GM19455 (cell line): ENCODE measurements at regions not wholly inside any gene's neighbourhood (a gene's known extent, or its start where the extent isn't known, plus 50 kb on each side); places are given as distances from the start of the nearest gene placed in this dataset.

Experiments
- ATAC-seq: cut with Tn5 transposase; IDR thresholded peaks from one replicate; pipeline ENCODE4 v1.9.1; 2021; ENCODE audit not compliant: unreplicated experiment

DNA sequence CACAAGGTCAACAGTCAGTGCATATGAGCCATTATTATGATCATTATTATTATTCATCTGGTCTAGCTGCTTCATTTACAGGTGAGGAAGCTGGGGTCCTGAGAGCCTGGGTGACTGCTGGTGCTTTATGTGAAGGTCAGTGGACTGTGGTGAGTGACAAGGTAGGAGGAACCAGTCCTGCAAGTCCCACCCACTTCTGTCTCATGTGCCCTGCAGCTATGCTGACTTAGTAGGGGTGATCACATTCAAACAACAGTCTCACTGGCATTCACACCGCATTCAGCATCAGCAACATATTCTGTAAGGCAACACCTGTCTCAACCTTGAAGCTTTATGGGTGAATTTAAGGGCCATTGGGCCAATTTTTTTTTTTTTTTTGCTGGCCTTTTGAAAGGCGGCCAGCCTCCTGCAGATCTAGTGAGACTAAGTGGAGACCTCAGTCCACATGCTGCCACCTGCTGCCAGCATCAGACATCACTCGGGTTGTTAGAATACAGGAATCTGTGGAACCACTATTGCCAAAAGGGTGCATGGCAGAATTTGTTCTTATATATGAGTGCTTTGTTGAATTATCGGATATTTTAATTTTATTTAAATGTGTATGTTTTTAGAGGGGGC lies 59.9 kb upstream of the CACNA1E start:
- no peak for ATAC-seq

DNA sequence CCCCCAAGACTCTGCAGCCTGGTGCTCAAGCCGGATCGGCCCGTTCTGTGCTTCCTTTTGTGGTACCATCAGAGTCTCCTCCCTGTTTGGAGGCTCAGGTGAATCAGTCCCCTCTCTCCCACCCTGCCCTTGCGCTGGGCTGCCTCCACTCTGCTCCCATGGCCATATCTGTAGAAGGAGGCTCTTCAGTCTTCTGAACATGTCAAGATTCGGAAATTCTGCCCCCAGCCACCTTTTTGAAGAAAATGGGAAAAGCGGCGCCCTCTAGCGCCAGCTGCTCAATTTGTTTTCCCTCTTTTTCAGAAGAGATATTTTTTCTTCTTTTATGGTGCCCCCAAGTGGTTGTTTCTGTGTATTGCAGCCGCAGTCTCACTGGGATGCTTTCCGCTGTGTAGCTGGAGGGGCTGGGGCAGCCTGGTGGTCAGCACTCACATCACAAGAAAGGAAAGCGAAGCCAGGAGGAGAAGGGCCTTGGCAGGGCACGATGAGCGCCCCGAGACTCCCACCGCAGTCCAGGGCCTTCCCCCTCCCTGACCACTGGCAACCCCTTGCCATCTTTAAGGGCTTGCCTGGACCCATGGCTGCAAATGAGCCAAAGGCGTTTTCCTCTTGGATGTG lies 58.4 kb upstream of the CACNA1E start:
- ATAC-seq = peak; percentile 58

GRCh38 chr1:181425566-181425965 lies 57.8 kb upstream of the CACNA1E start:
- ATAC-seq = no peak

GRCh38 chr1:181429462-181429861 lies 53.9 kb upstream of the CACNA1E start:
- ATAC-seq = no peak

- ATAC-seq = peak; percentile 58
Observed at GRCh38 chr1:181430015-181430885, 53.1 kb upstream of the CACNA1E start.
